Ishikawa (cell line): ENCODE measurements at regions not wholly inside any gene's neighbourhood (a gene's known extent, or its start where the extent isn't known, plus 50 kb on each side); places are given as distances from the start of the nearest gene placed in this dataset.

Experiments used
- NFIC ChIP-seq: IDR thresholded peaks from 2 replicates; pipeline ENCODE4 v1.6.1; 2012
- RAD21 ChIP-seq: IDR thresholded peaks from 2 replicates; pipeline ENCODE4 v1.6.1; 2012; ENCODE audit warnings: low read depth
- TAF1 ChIP-seq: IDR thresholded peaks from 2 replicates; pipeline ENCODE4 v1.6.1; 2012; ENCODE audit warnings: low read depth, mild to moderate bottlenecking
- YY1 ChIP-seq: IDR thresholded peaks from 2 replicates; pipeline ENCODE4 v1.6.1; 2012; ENCODE audit warnings: low read depth
- TF ChIP-seq, protein P1 (sequence below): IDR thresholded peaks from 2 replicates; pipeline ENCODE4 v1.6.1; 2012

GRCh38 chr5:156019130-156019529, 307.8 kb upstream of the SGCD start:
- TF ChIP-seq NFIC (no peak), YY1 (no peak), TAF1 (no peak), RAD21 (no peak)
- TF ChIP-seq, protein P1, sequence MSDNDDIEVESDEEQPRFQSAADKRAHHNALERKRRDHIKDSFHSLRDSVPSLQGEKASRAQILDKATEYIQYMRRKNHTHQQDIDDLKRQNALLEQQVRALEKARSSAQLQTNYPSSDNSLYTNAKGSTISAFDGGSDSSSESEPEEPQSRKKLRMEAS = no peak
